CD14-positive monocyte (primary cell): ENCODE measurements at regions not wholly inside any gene's neighbourhood (a gene's known extent, or its start where the extent isn't known, plus 50 kb on each side); places are given as distances from the start of the nearest gene placed in this dataset.

ENCODE experiments used
- DNase-seq, 3 donors: peaks; one replicate each; pipeline ENCODE4 v3.0.0-alpha.2; 2011 to 2022
- H2AFZ ChIP-seq: 2 replicates; pipeline ENCODE4 v1.6.0; 2012; ENCODE audit warnings: mild to moderate bottlenecking, low read depth, low read length, inconsistent platforms; ENCODE audit not compliant: insufficient read depth, poor library complexity, severe bottlenecking
- H3K27ac ChIP-seq, 2 donors: 1 replicate in 1 of 2; 2 replicates in 1 of 2; pipeline ENCODE4 v1.5.1; 2012 to 2013; ENCODE audit warnings: low read length in 2 of 2, control low read depth in 1 of 2, inconsistent platforms in 1 of 2, low read depth in 1 of 2, mild to moderate bottlenecking in 1 of 2
- H3K27me3 ChIP-seq, 2 donors: one replicate each; pipeline versions ENCODE4 v1.6.0 to v1.6.1; 2011 to 2013; ENCODE audit warnings: low read length in 2 of 2; ENCODE audit not compliant: control insufficient read depth in 2 of 2, insufficient read depth in 2 of 2
- H3K36me3 ChIP-seq, 2 donors: replicated peaks in 1 of 2; 1 replicate in 1 of 2; 2 replicates in 1 of 2; pipeline versions ENCODE4 v1.5.1 to v1.6.1; 2012 to 2013; ENCODE audit warnings: low read length in 2 of 2, control low read depth in 1 of 2, inconsistent platforms in 1 of 2, mild to moderate bottlenecking in 1 of 2; ENCODE audit not compliant: insufficient read depth in 2 of 2, control insufficient read depth in 1 of 2
- H3K4me1 ChIP-seq, 2 donors: 1 replicate in 1 of 2; 2 replicates in 1 of 2; pipeline versions ENCODE4 v1.5.1 to v1.6.1; 2012 to 2013; ENCODE audit warnings: low read length in 2 of 2, control low read depth in 1 of 2, inconsistent platforms in 1 of 2, mild to moderate bottlenecking in 1 of 2, moderate library complexity in 1 of 2; ENCODE audit not compliant: insufficient read depth in 2 of 2, control insufficient read depth in 1 of 2
- H3K4me2 ChIP-seq: replicated peaks from 2 replicates; pipeline ENCODE3; 2012; ENCODE audit warnings: low read length, moderate library complexity, mild to moderate bottlenecking; ENCODE audit not compliant: poor library complexity, severe bottlenecking; ENCODE audit errors: extremely low read depth
- H3K4me3 ChIP-seq, 3 experiments: fragments of 200-600 bp in 1 of 3; sonication (generic) in 1 of 3; replicated peaks in 1 of 3; 1 replicate in 2 of 3; 2 replicates in 1 of 3; pipeline ENCODE4 v1.5.1; 2011 to 2013; ENCODE audit warnings: low read length in 3 of 3, mild to moderate bottlenecking in 3 of 3, control low read depth in 2 of 3, low read depth in 2 of 3, inconsistent platforms in 1 of 3, moderate library complexity in 1 of 3
- H3K79me2 ChIP-seq: 2 replicates; pipeline ENCODE4 v1.6.0; 2012; ENCODE audit warnings: mild to moderate bottlenecking, control low read depth, inconsistent platforms, low read length, moderate library complexity; ENCODE audit not compliant: insufficient read depth
- H3K9ac ChIP-seq: 2 replicates; pipeline ENCODE4 v1.6.0; 2017; ENCODE audit warnings: low read length, mild to moderate bottlenecking; ENCODE audit not compliant: insufficient read depth, poor library complexity, severe bottlenecking
- H3K9me3 ChIP-seq, 2 donors: replicated peaks in 1 of 2; 1 replicate in 1 of 2; 2 replicates in 1 of 2; pipeline versions ENCODE4 v1.5.1 to v1.6.1; 2012 to 2013; ENCODE audit warnings: low read length in 2 of 2, control low read depth in 1 of 2; ENCODE audit not compliant: control insufficient read depth in 1 of 2, insufficient read depth in 1 of 2
- H4K20me1 ChIP-seq: 2 replicates; pipeline ENCODE4 v1.6.0; 2012; ENCODE audit warnings: mild to moderate bottlenecking, low read length, control low read depth, moderate library complexity; ENCODE audit not compliant: insufficient read depth
- H3K27ac Mint-ChIP-seq, 7 donors: one replicate each; pipeline ENCODE4 v1.8.0; 2020; ENCODE audit warnings: mild to moderate bottlenecking in 7 of 7, mixed read lengths in 7 of 7, moderate library complexity in 6 of 7, inconsistent platforms in 2 of 7
- H3K27me3 Mint-ChIP-seq, 3 donors: one replicate each; pipeline ENCODE4 v1.8.0; 2021 to 2022; ENCODE audit warnings: low read depth in 3 of 3, mild to moderate bottlenecking in 3 of 3, mixed read lengths in 3 of 3, moderate library complexity in 3 of 3, inconsistent platforms in 1 of 3
- H3K36me3 Mint-ChIP-seq, 2 donors: one replicate each; pipeline ENCODE4 v1.8.0; 2020; ENCODE audit warnings: mixed read lengths in 2 of 2, inconsistent platforms in 1 of 2, mild to moderate bottlenecking in 1 of 2
- H3K4me1 Mint-ChIP-seq: one replicate; pipeline ENCODE4 v1.8.0; 2020; ENCODE audit warnings: mild to moderate bottlenecking, mixed read lengths
- H3K4me3 Mint-ChIP-seq, 2 donors: one replicate each; pipeline ENCODE4 v1.8.0; 2020; ENCODE audit warnings: mild to moderate bottlenecking in 2 of 2, mixed read lengths in 2 of 2, moderate library complexity in 1 of 2
- H3K9me3 Mint-ChIP-seq, 7 donors: one replicate each; pipeline ENCODE4 v1.8.0; 2020 to 2022; ENCODE audit warnings: mixed read lengths in 7 of 7, mild to moderate bottlenecking in 6 of 7, moderate library complexity in 6 of 7, inconsistent platforms in 2 of 7
- WGBS: methylation state at CpG from one replicate; pipeline ENCODE4 v1.1.5; 2013; ENCODE audit warnings: missing lambda C conversion rate; ENCODE audit not compliant: insufficient coverage; 5-methylcytosine and 5-hydroxymethylcytosine counted together
- intact Hi-C, 2 donors: fragments of 100-400 bp; cut with micrococcal nuclease; formaldehyde crosslinking; loops; one replicate each; pipeline versions ENCODE4 v1.15.0 to v1.15.1; 2023
- TF ChIP-seq, protein P1 (sequence below): fragments of 200-600 bp; IDR thresholded peaks from one replicate; pipeline ENCODE4 v1.8.0; 2022; ENCODE audit warnings: antibody characterized with exemption, mild to moderate bottlenecking

DNA sequence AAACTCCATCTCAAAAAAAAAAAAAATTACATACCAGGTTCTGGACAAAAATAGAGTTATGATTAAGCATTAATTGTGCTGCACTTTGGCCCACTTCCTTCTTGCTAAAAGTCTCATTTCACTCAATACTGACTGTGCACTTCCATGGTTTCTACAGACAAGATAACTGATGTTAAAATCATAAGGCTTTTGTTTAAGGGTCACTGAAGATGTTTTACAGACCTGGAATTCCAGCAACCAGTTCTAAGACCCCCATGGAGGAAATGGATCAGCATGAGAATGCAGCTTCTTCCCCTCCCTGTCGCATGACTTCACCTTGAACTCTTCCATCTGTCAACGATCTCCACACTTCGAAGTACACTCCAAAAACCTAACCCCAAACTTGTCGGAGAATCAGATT lies 1191.8 kb upstream of the AUTS2 start:
- H3K4me3 Mint-ChIP-seq: no peak overlapping the region
- intact Hi-C loops: no loop called here

DNA sequence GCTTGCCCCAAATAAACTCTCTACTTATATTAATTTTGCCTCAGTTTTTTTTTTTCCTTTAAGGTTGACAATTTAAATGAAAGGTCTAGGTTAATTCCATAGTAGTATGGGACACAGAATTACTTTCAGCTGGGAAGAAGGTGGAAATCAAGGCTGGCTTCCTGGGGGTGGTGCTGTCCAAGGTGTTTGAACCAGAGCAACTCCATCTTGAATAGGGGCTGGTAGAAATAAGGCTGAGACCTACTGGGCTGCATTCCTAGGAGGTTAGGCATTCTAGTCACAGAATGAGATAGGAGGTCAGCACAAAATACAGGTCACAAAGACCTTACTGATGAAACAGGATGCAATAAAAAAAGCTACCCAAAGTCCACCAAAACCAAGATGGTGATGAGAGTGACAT lies 1190.8 kb upstream of the AUTS2 start:
- Mint-ChIP-seq H3K27me3 (peaks cover 0 to 3% (median 0%) of the 10 kb centered on the region in 3 donors), H3K36me3 (no peaks in the 10 kb centered on the region), H3K9me3 (peaks cover 2 to 17% (median 7%) of the 10 kb centered on the region in 7 donors), H3K27ac (no peak overlapping the region), H3K4me3 (no peak overlapping the region), H3K4me1 (no peaks in the 10 kb centered on the region)
- Histone ChIP-seq H3K36me3 (no peaks in the 10 kb centered on the region), H3K4me2 (no peak overlapping the region), H3K79me2 (no peaks in the 10 kb centered on the region), H3K27ac (no peak overlapping the region), H4K20me1 (no peaks in the 10 kb centered on the region), H3K9me3 (peaks cover 15 to 18% of the 10 kb centered on the region in 2 donors), H2AFZ (no peak overlapping the region), H3K27me3 (no peaks in the 10 kb centered on the region), H3K9ac (no peak overlapping the region), H3K4me1 (no peaks in the 10 kb centered on the region), H3K4me3 (no peak overlapping the region)
- intact Hi-C loops: no loop called here
- no peak for DNase-seq
- TF ChIP-seq, protein P1, sequence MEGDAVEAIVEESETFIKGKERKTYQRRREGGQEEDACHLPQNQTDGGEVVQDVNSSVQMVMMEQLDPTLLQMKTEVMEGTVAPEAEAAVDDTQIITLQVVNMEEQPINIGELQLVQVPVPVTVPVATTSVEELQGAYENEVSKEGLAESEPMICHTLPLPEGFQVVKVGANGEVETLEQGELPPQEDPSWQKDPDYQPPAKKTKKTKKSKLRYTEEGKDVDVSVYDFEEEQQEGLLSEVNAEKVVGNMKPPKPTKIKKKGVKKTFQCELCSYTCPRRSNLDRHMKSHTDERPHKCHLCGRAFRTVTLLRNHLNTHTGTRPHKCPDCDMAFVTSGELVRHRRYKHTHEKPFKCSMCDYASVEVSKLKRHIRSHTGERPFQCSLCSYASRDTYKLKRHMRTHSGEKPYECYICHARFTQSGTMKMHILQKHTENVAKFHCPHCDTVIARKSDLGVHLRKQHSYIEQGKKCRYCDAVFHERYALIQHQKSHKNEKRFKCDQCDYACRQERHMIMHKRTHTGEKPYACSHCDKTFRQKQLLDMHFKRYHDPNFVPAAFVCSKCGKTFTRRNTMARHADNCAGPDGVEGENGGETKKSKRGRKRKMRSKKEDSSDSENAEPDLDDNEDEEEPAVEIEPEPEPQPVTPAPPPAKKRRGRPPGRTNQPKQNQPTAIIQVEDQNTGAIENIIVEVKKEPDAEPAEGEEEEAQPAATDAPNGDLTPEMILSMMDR: no peak

More for the DNA sequence above, 1191.8 kb upstream of the AUTS2 start:
- Histone ChIP-seq H2AFZ (no peak overlapping the region), H3K79me2 (no peaks in the 10 kb centered on the region), H3K36me3 (no peaks in the 10 kb centered on the region), H3K4me3 (no peak overlapping the region), H4K20me1 (no peaks in the 10 kb centered on the region), H3K27ac (no peak overlapping the region), H3K27me3 (no peaks in the 10 kb centered on the region), H3K9me3 (peaks cover 18 to 23% of the 10 kb centered on the region in 2 donors), H3K9ac (no peak overlapping the region), H3K4me2 (no peak overlapping the region), H3K4me1 (no peaks in the 10 kb centered on the region)
- TF ChIP-seq, protein P1: no peak
- 72% methylated on average over 4 of the region's 4 CpGs for WGBS
- Mint-ChIP-seq H3K9me3 (peaks cover 0 to 14% (median 6%) of the 10 kb centered on the region in 7 donors), H3K27ac (no peak overlapping the region), H3K4me1 (no peaks in the 10 kb centered on the region), H3K27me3 (peaks cover 0 to 3% (median 0%) of the 10 kb centered on the region in 3 donors), H3K36me3 (no peaks in the 10 kb centered on the region)
- DNase-seq: no peak
